A673 (cell line): ENCODE measurements at regions not wholly inside any gene's neighbourhood (a gene's known extent, or its start where the extent isn't known, plus 50 kb on each side); places are given as distances from the start of the nearest gene placed in this dataset.

Source experiments
- EZH2 ChIP-seq: fragments of 200-600 bp; sonication (generic); IDR thresholded peaks from 2 replicates; pipeline ENCODE4 v1.6.1; 2017; ENCODE audit warnings: borderline replicate concordance, low read depth, mild to moderate bottlenecking, mixed read lengths, antibody characterized with exemption, low read length; ENCODE audit not compliant: poor library complexity, severe bottlenecking
- TF ChIP-seq, protein P1 (sequence below): fragments of 300-800, 200-600 bp; sonication (generic); conservative IDR thresholded peaks from 2 replicates; pipeline ENCODE4 v1.5.1; 2017; ENCODE audit warnings: low read depth, mild to moderate bottlenecking, antibody characterized with exemption, low read length, moderate library complexity, mixed read lengths

GRCh38 chr14:34049790-34050189 is 98.9 kb upstream of the EGLN3 start:
- TF ChIP-seq, protein P1, sequence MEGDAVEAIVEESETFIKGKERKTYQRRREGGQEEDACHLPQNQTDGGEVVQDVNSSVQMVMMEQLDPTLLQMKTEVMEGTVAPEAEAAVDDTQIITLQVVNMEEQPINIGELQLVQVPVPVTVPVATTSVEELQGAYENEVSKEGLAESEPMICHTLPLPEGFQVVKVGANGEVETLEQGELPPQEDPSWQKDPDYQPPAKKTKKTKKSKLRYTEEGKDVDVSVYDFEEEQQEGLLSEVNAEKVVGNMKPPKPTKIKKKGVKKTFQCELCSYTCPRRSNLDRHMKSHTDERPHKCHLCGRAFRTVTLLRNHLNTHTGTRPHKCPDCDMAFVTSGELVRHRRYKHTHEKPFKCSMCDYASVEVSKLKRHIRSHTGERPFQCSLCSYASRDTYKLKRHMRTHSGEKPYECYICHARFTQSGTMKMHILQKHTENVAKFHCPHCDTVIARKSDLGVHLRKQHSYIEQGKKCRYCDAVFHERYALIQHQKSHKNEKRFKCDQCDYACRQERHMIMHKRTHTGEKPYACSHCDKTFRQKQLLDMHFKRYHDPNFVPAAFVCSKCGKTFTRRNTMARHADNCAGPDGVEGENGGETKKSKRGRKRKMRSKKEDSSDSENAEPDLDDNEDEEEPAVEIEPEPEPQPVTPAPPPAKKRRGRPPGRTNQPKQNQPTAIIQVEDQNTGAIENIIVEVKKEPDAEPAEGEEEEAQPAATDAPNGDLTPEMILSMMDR: no peak
- no peak for TF ChIP-seq EZH2
